Fibroblast of gingiva (primary cell): ENCODE measurements at regions not wholly inside any gene's neighbourhood (a gene's known extent, or its start where the extent isn't known, plus 50 kb on each side); places are given as distances from the start of the nearest gene placed in this dataset.

ENCODE experiments used
- DNase-seq: peaks from one replicate; pipeline ENCODE4 v3.0.0-alpha.2; 2011; ENCODE audit warnings: low read depth

DNA sequence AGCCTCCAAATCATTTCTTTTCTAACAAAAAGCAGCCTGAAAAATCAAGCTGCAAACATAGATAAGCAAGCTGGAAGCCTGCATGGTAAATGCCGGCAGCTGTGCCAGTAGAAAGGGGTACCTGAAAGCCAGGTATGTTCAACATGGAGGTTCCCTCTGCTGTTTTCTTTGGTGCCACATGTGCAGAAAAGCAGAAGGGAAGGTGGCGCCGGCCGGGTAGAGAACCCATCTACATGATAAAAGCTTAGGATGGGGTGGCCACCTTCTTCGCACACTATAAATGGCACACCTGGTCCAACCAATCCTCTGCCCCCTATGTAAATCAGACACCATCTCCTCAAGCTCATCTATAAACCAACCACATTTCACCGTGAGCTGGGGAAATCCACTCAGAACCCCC is 268.9 kb upstream of the IRX2 start:
- DNase-seq: no peak

DNA sequence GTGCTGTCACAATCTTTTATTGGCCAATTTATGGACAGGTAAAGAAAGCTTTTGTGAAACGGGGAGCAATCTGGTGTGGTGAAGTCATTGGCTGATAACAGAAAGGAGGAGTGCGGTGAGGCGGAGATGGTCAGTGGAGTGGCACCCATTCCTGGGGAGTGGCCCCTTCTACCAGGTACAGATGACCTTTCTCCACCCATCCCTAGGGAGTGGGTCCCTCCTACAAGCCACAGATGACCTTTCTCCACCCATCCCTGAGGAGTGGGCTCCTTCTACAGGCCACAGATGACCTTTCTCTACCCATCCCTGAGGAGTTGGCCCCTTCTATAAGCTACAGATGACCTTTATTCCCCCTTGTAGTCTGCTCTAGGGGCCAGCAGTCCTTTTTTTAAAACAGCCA is 267.6 kb upstream of the IRX2 start:
- DNase-seq: no peak

DNA sequence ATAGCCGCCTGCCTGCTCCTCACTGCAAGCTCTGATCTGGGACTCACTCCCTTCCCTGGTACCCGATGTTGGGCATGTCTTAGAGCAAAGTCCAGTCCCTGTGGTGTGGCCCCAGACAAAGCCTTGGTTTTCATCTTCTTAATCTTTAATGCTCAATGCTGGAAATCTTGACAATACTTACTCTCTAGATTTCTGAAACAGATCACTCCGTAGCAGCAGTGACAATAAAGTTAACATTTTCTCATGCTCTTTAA is 260.2 kb upstream of the IRX2 start:
- DNase-seq: no peak

DNA sequence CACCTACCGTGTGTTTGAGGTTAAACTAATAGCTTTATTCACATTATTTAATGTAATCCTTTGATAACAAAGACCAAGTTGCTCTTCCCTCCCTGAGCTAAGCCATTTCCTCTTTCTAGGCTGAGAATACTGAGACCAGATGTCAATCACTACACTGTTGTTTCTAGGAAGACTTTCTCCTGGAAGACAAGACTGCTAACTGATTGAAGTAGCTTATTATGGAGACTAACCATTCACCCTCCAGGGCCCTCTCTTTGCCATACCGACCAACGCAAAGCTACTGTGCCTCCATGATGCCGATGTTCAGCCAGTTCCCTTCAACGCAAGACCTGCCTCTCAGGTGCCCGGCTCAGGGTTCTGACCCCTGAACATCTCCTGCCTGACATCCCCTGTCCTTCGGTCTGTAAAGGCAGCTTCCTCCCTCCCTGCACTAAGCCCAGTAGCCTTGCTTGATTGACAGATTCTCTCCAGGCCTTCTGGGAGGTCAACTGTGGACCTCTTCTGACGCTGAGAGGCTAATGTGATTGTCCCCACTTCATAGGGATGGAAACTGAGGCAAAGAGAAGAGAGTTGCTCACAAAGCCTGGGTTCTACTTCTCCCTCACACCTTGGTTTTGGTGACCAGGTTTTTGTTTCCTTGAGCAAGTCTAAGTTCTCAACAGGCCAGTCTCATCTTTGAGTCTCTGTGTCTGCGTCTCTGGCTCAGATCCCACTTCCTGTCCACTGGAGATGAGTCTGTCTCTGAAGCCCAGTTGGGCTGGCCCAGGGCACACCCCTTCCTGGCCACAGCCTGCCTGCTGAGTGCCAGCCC is 259.7 kb upstream of the IRX2 start:
- no peak for DNase-seq

DNA sequence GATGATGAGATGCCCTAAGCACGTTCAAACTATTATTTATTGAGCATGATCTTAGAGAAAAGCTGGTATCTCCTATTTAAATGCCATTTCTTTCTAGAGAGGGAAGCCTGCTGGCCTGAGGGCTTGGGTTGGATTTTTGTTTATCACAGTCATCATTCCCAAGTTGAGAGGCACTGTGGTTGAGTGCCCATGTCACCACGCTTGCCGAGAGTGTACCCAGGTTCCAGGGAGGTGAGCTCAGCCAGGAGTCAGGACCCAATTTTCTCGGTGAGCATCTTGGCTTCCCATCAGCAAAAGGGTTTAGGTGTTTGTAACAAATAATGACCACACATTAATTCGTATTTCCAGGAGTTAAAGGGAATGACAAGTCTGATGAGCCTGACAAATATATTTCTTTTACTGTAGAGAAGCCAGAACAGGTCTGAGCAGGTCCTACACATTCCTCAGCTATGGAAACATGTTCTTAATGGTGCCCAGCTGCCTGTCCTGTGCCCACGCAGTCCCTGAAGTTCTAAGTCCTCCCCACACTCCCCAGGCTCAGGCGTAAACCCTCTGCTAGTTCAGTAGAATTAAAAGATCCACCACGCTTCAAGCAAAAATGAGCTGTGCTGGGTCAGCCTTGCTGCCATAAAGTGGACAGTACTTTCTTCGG is 258.9 kb upstream of the IRX2 start:
- DNase-seq: no peak

DNA sequence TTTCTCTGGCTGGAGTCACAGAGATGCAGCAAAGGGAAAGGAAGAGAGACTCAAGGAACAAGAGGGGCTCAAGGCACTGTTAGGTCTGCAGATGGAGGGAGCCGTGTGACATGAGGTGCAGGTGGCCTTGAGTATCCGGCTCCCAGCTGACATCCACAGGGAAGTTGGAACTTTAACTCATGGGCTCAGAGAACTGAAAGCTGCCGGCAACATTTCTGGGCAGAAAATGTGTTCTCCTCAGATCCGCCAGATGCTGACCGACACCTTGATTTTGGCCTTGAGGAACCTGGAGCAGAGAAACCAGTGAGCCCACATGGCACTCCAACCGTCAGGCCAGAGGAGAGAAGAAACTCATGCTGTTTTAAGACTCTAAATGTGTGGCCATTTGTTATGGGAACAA is 258.1 kb upstream of the IRX2 start:
- no peak for DNase-seq

DNA sequence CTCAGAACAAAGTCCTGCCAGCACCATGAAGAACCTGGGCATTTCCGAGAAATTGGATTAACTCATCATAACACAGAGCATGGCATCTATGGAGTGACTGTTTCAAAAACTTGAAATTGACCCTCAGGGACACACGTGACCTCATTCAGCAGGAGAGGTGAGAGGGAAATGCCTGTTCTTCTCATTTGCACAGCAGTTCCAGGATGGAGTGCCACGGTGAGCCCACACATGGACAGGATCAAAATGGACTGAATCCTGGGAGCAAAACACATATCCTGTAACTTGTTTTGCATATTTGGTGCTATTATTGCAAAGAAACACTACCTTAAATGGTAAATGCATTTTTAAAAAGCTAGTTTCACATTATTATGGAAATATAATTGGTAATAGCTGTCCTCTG is 256.1 kb upstream of the IRX2 start:
- DNase-seq: no peak

DNA sequence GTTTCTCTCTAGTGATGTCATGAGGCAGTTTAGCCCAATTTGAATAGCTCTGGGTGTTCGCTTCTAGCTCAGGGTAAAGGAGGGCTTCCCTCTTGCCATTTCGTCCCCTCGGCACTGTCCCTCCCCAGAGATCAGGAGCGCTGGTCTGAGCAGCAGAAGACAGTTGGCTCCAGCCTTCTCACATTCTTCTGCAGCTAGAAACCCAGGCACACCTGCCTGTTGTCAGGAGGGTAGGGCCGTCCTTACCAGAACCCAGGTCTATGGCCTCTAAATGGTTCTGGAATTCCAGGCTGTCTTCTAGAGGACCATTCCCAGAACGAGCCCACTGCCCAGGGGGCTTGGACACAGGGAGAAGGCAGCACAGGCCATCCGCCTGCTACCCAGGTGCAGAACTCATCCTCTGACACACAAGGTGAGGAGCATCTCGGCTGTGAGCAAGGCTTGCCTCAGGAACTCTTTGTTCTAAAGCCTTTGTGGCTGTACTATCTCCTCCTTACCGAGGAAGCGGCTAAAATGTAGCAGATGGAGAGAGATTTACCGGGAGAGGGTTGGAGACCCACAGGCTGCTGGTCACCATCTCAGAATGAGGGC is 255.6 kb upstream of the IRX2 start:
- DNase-seq: no peak

DNA sequence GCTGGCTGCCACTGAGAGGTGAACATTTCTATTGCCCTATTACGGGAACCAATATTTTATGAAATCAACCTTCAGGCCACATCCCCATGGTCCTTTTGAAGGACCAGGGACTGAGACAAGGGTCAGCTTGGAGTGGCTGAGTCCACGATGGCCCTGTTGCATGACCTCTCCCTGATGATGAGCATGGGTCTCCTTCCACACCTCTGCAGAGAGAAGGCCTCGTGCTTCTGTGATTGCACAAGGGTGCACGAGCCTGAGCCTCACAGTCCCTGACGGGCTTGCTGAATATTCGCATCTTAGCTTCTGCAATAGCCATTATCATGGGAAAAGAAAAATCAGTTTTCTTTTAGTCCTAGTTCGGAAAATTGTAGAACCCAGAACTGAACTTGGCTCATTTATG is 255.0 kb upstream of the IRX2 start:
- DNase-seq: no peak

DNA sequence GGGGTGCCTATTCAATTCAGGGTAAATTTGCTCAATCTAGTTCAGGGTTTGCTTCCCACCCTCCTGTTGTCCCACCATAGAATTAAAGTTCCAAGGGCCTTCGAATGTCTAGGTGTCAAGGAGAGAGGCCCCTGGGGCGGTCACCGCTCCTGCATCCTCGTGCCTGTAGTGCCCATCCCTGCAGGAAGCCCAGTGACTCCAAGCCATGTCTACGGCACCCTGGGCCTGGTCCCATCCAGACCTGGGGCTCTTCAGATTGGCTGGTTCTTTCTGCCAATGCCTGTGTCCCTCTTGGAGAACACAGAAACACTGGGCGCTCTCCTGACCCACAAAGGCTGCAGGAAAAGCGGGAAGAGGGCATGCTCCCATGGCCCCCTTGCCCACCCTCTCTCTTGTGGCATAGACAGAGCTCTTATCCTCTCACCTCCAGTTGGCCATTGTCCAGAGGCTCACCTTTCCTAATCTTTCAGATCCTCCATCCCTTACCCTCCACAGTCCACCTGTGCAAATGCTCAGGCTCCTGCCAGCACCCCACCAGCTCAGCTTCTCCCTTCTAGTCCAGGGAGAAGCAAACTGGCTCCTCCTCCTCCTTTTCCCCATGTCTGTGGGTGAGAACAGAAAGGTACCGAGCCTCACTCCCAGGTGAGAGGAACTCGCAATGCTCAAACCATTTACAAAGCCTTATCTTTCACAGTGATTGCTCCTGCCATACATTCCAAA is 253.0 kb upstream of the IRX2 start:
- no peak for DNase-seq

DNA sequence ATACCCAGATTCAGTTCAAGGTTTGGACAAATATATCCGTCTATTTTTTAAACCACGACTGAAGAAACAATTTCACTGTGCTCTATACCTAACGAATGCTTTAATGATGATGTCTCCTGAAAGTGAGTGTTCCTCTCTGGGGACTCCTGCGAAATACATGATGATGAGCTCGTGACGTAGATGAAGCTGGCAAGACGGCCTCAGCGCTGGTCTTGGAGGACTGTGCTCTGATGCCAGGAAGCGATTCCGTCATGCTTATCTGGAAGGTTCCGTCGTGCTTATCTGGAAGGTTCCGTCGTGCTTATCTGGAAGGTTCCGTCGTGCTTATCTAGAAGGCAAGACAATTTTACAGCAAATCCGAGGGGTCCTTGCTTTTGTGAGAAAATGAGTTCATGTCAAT is 250.8 kb upstream of the IRX2 start:
- no peak for DNase-seq

DNA sequence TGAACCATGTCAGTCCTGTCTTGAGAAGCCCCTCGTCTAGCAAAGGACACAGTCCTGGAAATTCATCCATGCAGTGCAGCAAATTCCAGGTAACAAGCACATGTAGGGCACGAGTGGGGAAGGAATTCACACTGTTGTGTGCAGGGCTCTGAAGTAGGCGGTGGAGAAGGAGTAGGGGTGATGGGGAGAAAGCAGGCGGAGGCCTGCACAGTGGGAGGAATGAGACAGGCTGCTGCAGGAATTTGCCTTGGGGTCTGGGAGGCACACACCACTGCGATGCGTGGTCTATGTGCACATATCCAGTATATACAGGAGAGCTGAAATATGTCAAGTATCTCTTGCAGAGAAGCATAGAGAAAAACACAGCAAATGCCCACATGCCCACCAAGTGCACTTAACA is 249.2 kb upstream of the IRX2 start:
- DNase-seq: no peak

DNA sequence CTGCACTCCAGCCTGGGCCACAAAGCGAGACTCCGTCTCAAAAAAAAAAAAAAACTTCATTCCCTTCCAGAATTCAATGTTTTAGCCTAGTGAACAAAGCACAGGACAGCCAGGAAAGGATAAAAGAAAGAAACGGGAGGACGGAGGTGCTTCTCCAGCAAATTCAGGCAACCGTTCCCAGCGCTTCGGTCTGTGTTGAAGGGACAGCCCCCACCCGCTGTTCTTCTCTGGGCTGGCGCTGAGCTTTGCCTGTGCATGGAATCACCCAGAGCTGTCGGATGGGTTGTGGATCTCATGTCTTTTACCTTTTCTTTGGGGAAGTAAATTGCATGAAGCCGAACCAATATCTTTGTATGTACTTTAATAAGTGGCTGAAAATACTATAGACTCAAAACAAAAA is 248.4 kb upstream of the IRX2 start:
- no peak for DNase-seq

DNA sequence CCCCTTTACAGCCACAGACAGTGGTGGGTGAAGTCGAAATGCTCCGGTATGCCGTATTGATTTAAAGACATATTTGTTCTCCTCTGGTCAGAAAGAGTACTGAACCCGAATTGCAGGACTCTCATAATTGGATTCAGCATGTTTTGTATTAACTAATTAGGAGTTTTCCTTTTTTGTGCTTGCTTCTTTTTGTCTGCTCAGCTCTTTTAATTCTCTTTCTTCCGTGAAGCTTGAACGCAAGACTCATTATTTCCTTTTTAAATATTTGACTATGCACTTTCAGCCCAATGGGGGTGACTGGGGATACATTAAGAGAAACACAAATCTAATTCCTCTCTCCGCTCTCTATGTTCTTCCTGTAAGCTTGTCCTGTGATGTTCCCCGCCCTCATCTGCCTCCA is 246.6 kb upstream of the IRX2 start:
- no peak for DNase-seq

DNA sequence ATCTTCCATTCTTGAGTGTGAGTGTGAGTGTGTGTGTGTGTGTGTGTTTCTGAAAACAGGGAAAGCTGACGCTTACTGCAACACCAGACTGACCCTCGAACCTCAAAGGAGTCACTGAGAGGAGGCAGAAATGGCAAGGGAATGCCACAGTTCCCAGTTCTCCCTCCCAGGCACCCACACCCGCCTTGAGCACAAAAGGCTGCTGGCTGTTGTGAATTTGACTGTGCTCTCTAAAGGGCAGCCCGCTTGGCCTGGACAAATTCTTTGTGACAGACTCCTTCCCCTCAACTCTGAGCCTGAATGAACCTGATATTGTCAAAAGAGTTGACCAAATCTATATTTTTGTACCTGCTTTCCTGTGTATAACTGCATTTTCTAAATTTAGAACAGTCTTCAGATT is 245.7 kb upstream of the IRX2 start:
- DNase-seq: no peak

DNA sequence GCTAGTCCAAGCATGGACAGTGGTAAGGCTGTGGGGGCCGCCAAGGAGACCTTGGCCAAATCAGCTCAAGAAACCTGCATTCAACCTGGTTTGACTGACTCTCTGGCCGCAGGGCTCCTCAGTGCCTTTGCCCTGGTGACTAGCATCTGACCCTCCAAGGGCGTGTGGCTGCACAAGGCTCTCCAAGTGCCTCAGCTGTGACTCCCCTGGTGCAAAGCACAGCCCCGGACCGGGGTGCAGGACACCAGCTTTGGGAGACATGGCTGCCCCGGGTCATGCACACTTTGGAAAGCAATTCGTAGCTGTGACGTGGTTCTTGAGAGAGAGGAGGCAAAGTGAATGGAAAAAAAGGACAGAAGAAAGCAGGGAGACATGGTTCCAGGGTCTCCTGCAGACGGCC is 245.2 kb upstream of the IRX2 start:
- DNase-seq: no peak

DNA sequence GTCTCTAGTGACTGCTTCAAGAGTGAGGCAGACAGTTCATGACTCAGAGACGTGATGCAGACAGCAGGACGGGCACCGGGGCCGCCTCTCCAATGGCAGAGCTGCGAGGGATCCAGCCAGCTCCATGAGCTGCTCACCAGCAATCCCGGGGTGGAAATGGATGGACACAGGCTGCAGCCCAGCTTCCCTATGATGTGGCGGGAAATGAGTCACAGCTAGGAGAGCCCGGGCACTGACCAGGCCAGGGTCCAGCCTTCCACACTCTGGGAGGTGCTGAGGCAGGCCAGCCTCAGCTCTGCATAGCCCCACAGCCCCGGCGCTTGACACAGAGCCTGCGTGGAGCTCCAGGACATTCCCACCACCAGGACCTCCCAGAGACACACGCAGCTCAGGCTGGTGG is 244.8 kb upstream of the IRX2 start:
- no peak for DNase-seq

DNA sequence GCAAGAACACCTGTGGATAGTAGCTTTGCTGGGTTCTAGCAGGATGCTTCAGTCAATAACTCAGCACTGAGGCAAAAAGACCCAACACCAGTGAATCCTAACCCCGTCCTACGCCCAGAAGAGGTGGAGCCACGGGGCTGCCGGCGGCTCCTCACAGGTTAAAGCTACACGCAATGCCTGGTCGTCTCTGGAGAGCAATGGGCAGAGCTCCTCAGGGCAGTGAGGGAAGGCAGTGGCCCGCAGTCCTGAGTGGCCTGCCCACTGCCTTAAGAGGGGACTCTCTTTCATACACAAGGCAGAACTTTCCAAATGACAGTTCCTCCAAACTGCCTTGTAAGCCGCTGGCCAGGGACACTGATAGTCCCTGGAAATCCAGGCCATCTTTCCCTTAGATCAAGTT is 244.2 kb upstream of the IRX2 start:
- DNase-seq: no peak

DNA sequence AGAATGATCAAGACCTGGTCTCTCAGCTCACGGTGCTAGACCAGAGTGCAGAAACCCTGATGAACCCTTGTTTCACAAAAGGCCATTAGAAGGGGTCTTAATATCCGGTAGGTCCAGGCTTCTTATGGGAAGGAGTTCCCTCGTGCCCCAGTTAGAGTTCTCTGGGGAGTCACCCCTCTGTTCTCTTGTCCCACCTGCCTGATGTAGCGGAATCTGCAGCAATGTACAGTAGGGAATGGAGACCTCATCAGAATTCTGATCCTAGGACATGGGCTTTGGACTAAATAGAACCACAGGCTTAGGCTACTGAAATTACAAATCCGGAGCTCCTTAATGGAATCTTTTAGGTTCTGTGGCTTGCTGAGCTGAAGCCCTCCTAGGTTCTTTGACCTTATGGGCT is 243.6 kb upstream of the IRX2 start:
- DNase-seq: no peak

DNA sequence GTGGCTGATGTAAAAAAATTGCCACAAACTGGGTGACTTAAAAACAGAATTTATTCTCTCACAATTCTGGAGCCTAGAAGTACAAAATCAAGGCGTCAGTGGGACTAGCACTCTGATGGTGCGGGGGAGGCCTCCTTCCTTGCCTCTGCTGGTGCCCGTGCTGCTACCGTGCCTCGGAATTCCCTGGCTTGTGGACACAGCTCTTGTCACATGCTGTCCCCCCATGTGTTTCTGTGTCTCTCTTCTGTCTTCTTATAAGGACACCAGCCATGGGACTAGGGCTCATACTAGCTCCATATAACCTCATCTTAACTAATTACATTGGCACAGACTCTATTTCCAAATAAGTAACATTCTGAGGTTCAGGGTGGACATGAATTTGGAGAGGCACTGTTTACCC is 242.3 kb upstream of the IRX2 start:
- no peak for DNase-seq

DNA sequence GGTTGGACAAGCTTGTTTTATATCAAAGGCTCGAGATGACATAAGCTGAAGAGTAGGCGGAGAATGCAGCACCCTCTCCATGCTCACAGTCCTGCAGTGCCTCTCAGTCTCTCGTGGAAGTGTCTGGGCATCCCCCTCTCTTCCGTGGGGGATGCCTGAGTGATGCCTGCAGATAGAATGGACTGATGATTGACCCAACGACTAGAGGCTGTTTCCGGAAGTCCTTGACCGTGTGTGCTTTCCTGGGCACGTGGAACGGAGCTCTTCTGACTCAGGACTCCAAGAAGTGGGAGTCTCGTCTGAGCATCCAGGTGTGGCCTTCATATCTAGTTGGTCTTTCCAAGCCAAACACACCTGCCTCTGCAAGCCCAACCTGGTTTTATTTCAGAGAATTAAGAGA is 241.8 kb upstream of the IRX2 start:
- no peak for DNase-seq

DNA sequence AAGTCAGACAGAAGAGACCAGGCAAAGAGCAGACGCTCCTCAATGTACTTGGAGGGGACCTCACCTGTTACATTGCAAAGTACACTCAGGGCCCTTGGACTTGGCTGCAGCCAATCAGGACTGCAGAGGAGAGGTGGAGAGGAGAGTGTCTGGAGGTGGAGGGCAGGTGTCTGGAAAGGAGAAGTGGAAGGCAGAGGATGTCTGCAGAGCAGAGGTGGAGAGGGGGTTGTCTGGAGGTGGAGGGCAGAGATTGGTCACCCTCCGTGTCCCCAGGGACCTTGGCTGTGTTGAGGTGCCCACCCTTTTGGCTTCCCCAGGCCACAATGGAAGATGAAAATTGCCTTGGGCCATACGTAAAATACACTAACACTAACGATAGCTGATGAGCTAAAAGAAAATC is 241.3 kb upstream of the IRX2 start:
- no peak for DNase-seq

DNA sequence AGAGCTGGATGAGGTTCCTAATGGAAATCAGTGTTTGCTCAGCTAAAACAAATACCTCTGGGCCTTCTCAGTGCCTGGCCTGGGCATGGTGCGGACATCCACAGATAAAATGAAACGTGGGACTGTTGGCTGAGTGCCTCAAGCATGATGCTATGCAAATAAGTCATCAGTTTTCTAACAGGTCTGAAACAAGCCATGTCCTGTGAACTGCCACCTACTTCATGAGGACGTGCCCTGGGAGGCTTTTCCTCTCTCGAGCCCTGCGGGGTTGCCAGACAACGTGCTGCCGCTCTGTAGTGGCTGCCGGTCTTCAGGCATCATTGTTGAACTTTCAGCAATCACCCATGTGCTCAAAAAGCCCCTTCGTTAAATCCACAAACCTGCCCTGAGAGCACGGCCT is 240.4 kb upstream of the IRX2 start:
- DNase-seq: no peak
